NB4 (cell line): ENCODE measurements at regions not wholly inside any gene's neighbourhood (a gene's known extent, or its start where the extent isn't known, plus 50 kb on each side); places are given as distances from the start of the nearest gene placed in this dataset.

Experiments used
- DNase-seq: peaks from one replicate; pipeline ENCODE4 v3.0.0; 2010; ENCODE audit warnings: low read depth
- H3K4me3 ChIP-seq: one replicate; pipeline ENCODE4 v1.5.1; 2011; ENCODE audit warnings: mild to moderate bottlenecking, low read depth, low read length, moderate library complexity
- CTCF ChIP-seq: IDR thresholded peaks from one replicate; pipeline ENCODE4 v1.5.1; 2012; ENCODE audit warnings: low read depth, low read length
- MAX ChIP-seq: IDR thresholded peaks from 2 replicates; pipeline ENCODE4 v1.6.1; 2011; ENCODE audit warnings: low read depth, low read length
- MYC ChIP-seq: IDR thresholded peaks from 2 replicates; pipeline ENCODE4 v1.6.1; 2011; ENCODE audit warnings: low read depth, low read length
- POLR2A ChIP-seq: IDR thresholded peaks from 2 replicates; pipeline ENCODE4 v1.6.1; 2011; ENCODE audit warnings: mild to moderate bottlenecking; ENCODE audit not compliant: insufficient read length; ENCODE audit errors: extremely low read depth

DNA sequence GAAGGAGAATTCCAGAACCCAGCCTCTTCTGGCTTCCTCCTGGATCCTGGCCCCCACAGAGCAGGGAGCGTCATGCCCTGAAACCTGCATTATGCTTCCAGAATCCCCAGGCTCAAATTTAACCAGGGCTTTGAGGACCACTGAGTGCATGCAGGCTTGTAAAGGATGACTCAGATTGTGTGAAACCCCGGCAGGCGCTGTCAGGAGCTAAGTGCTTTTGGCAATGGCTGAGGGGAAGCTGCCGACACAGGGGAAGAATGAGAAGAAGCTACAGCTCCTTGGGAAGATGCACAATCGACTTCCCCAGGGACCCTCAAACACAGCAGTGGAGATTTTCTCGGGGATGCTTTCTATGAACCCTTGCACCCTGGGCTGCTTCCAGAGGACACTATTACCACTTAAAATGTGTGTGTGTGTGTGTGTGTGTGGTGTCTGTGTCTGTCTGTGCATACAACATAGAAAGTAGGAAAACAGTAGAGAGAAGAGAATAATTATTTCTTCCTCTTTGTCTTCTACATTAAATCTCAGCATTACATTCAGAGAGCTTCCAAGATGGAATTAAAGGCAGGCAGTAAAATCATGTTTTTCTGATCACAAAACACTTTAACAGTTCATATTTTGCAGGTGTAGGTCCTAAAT, 183.5 kb upstream of the INHBA start:
- peak; percentile 91 for DNase-seq
- no peak overlapping the region for H3K4me3 ChIP-seq
- TF ChIP-seq MYC (no peak), MAX (peak; percentile 44; the same call in 1 of the 2 replicates), POLR2A (no peak), CTCF (no peak)

DNA sequence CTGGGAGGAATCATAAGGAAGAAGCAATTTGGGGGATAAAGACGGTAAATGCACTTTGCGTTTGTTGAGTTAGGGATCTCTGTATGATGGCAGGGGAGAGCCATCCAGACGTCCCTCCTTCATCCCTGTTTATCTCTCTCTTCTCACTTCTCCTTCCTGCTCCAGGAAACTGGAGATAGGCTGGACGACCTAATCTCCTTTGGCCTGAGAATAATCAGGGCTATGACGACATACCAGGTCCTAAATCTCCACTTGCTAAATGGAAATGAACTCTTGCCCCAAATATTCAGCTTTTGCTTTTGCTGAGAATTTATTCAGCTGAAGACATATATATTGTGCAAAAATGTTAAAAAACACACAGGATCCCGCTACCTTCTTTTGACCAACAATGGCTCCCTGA, 182.9 kb upstream of the INHBA start:
- TF ChIP-seq POLR2A (no peak), MAX (no peak), CTCF (no peak), MYC (no peak)
- DNase-seq: no peak
- H3K4me3 ChIP-seq: no peak overlapping the region

DNA sequence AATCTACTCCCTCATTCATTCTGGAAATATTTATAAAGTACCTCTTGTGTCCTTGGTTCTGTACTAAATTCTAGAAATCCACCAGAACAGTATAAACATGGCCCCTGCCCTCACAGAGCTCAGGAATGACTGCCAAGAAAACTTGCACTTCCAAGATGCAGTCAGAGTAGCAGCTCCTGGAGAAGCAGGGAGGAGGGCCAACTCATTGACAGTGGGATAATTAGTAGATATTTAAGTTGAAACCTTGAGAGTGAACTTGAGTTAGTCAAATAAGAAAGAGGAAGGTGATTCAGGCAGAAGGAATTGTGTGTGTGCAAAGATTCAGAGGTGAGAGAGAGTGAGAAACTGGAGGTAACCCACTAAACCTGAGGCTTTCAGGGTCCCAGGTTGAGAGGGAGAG, 182.2 kb upstream of the INHBA start:
- no peak for TF ChIP-seq MYC
- no peak for TF ChIP-seq POLR2A
- no peak for TF ChIP-seq CTCF
- H3K4me3 ChIP-seq: no peak overlapping the region
- DNase-seq: no peak

GRCh38 chr7:41882745-41883420, 180.0 kb upstream of the INHBA start:
- TF ChIP-seq CTCF: no peak
- no peak for TF ChIP-seq MYC
- TF ChIP-seq MAX: no peak
- TF ChIP-seq POLR2A: no peak
- H3K4me3 ChIP-seq: no peak overlapping the region
- DNase-seq: no peak

DNA sequence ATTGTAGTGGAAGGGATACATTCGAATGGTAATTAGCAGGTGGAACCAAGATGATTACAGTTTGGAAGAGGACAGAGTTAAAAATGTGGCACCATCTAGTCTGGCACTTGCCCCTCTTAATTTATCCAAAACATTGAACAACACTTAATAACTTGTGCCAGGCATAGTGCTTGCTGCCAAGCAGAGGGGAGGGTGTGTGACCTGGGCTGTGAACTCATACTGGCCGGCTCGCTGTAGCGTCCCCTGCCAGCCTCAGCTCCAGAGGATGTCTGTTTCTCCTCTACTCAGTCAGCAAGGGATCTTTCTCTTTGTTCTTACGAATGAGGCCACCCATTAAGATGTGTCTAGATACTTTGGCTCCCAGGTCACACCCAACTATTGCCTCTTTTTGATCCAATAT, 179.4 kb upstream of the INHBA start:
- H3K4me3 ChIP-seq: peak overlapping the region; percentile 21
- peak; percentile 54 for DNase-seq
- TF ChIP-seq MAX: no peak
- peak; percentile 13 for TF ChIP-seq POLR2A

- TF ChIP-seq POLR2A (peak; percentile 28), MAX (peak; percentile 90), CTCF (no peak), MYC (peak; percentile 81)
- DNase-seq: peak; percentile 99
- H3K4me3 ChIP-seq: peak overlapping the region; percentile 26
Measured at GRCh38 chr7:41881331-41882130, 178.6 kb upstream of the INHBA start.
